Esophagus squamous epithelium (tissue), 4 donors: ENCODE measurements at regions not wholly inside any gene's neighbourhood (a gene's known extent, or its start where the extent isn't known, plus 50 kb on each side); places are given as distances from the start of the nearest gene placed in this dataset.

Experiments used
- POLR2A ChIP-seq, 4 donors: fragments of 450-650 bp; IDR thresholded peaks; one replicate each; pipeline ENCODE4 v1.6.1; 2017; ENCODE audit warnings: antibody characterized with exemption in 4 of 4, mild to moderate bottlenecking in 4 of 4, moderate library complexity in 3 of 4
- TF ChIP-seq, protein P1 (sequence below), 6 experiments: fragments of 450-650 bp in 4 of 6; fragments of 200-600 bp in 2 of 6; sonication (generic) in 2 of 6; IDR thresholded peaks; one replicate each; pipeline ENCODE4 v1.5.1; 2016 to 2019; ENCODE audit warnings: antibody characterized with exemption in 6 of 6, mild to moderate bottlenecking in 4 of 6, moderate library complexity in 4 of 6

DNA sequence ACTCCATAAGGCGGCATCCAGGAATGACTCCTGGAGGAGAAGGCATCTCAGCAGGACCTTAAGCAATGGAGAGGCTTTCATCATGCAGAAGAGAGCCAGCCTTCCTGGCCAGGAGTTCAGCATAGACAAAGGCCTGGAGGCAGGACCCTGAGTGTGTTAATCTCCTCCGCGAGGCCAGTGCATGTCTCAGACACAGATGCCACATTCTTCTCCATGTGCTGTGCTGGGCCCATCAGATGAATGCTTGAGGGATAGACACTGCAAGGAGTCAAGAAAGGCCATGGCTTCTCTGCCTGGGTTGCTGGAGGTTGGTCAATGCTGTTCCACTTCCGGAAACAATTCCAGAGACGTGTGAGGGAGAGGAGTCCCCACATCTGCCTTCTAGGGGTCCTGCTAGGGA lies 147.5 kb downstream of the IRX5 start:
- TF ChIP-seq, protein P1, sequence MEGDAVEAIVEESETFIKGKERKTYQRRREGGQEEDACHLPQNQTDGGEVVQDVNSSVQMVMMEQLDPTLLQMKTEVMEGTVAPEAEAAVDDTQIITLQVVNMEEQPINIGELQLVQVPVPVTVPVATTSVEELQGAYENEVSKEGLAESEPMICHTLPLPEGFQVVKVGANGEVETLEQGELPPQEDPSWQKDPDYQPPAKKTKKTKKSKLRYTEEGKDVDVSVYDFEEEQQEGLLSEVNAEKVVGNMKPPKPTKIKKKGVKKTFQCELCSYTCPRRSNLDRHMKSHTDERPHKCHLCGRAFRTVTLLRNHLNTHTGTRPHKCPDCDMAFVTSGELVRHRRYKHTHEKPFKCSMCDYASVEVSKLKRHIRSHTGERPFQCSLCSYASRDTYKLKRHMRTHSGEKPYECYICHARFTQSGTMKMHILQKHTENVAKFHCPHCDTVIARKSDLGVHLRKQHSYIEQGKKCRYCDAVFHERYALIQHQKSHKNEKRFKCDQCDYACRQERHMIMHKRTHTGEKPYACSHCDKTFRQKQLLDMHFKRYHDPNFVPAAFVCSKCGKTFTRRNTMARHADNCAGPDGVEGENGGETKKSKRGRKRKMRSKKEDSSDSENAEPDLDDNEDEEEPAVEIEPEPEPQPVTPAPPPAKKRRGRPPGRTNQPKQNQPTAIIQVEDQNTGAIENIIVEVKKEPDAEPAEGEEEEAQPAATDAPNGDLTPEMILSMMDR (IDR thresholded peaks at IDR 0.05): no peak
- no peak for TF ChIP-seq POLR2A (IDR thresholded peaks at IDR 0.05)
